ENCODE measurements at regions not wholly inside any gene's neighbourhood (a gene's known extent, or its start where the extent isn't known, plus 50 kb on each side); places are given as distances from the start of the nearest gene placed in this dataset. TPM values are rescaled to one million over a fixed set of nuclear protein-coding genes. Genes with fewer than 3 reads are reported as not detected.

Small RNAs in the stretch of these regions (small RNA-seq; reads per million reads assigned to genes)
- gene AC078918.1 (not detected), gene MIR4445 (not detected), gene RF00019 (not detected), gene RNU6ATAC15P (not detected)
